Liver (tissue), 8 donors: ENCODE measurements at regions not wholly inside any gene's neighbourhood (a gene's known extent, or its start where the extent isn't known, plus 50 kb on each side); places are given as distances from the start of the nearest gene placed in this dataset.

Experiments used
- DNase-seq: peaks from one replicate; pipeline ENCODE4 v3.0.0-alpha.2; 2017; ENCODE audit warnings: low spot score
- H3K27ac ChIP-seq, 2 donors: one replicate each; pipeline ENCODE4 v1.7.0; 2013; ENCODE audit warnings: inconsistent platforms in 2 of 2, low read length in 2 of 2, control low read depth in 1 of 2, low read depth in 1 of 2, mild to moderate bottlenecking in 1 of 2
- H3K27me3 ChIP-seq, 4 donors: one replicate each; pipeline versions ENCODE4 v1.6.1 to v1.7.0; 2013; ENCODE audit warnings: low read length in 3 of 4, inconsistent platforms in 1 of 4, mild to moderate bottlenecking in 1 of 4, moderate library complexity in 1 of 4; ENCODE audit not compliant: control insufficient read depth in 4 of 4, insufficient read depth in 4 of 4
- H3K36me3 ChIP-seq, 4 donors: one replicate each; pipeline versions ENCODE4 v1.6.1 to v1.7.0; 2013; ENCODE audit warnings: low read length in 3 of 4, mild to moderate bottlenecking in 3 of 4, low read depth in 1 of 4, moderate library complexity in 1 of 4; ENCODE audit not compliant: control insufficient read depth in 4 of 4, insufficient read depth in 3 of 4
- H3K4me1 ChIP-seq, 4 donors: one replicate each; pipeline versions ENCODE4 v1.6.1 to v1.7.0; 2013; ENCODE audit warnings: low read length in 3 of 4, mild to moderate bottlenecking in 3 of 4, moderate library complexity in 1 of 4; ENCODE audit not compliant: control insufficient read depth in 4 of 4, insufficient read depth in 4 of 4
- H3K4me3 ChIP-seq, 3 donors: one replicate each; pipeline versions ENCODE4 v1.6.1 to v1.7.0; 2013; ENCODE audit warnings: low read length in 3 of 3, control low read depth in 1 of 3, low read depth in 1 of 3, mild to moderate bottlenecking in 1 of 3
- H3K9ac ChIP-seq, 2 donors: one replicate each; pipeline ENCODE4 v1.7.0; 2013; ENCODE audit warnings: low read length in 2 of 2, mild to moderate bottlenecking in 2 of 2, moderate library complexity in 2 of 2, control low read depth in 1 of 2, low read depth in 1 of 2
- H3K9me3 ChIP-seq, 4 donors: one replicate each; pipeline versions ENCODE4 v1.6.1 to v1.7.0; 2013; ENCODE audit warnings: low read length in 3 of 4; ENCODE audit not compliant: control insufficient read depth in 4 of 4
- ATF3 ChIP-seq: IDR thresholded peaks from 2 replicates; pipeline ENCODE4 v1.6.1; 2016; ENCODE audit warnings: antibody characterized with exemption
- CTCF ChIP-seq: fragments of 150-350 bp; IDR thresholded peaks from 2 replicates; pipeline ENCODE4 v1.5.1; 2017; ENCODE audit warnings: improper control_type of control experiment, low read depth, low read length; ENCODE audit not compliant: missing input control
- EGR1 ChIP-seq, 2 donors: IDR thresholded peaks; 2 replicates each; pipeline ENCODE4 v1.6.1; 2016 to 2018; ENCODE audit warnings: antibody characterized with exemption in 2 of 2, low read depth in 2 of 2
- FOXA1 ChIP-seq: IDR thresholded peaks from 2 replicates; pipeline ENCODE4 v1.6.1; 2016; ENCODE audit warnings: antibody characterized with exemption
- FOXA2 ChIP-seq: IDR thresholded peaks from 2 replicates; pipeline ENCODE4 v1.6.1; 2016; ENCODE audit warnings: antibody characterized with exemption
- GABPA ChIP-seq, 2 donors: IDR thresholded peaks in 1 of 2; conservative IDR thresholded peaks in 1 of 2; 2 replicates each; pipeline ENCODE4 v1.6.1; 2016; ENCODE audit warnings: antibody characterized with exemption in 2 of 2, mild to moderate bottlenecking in 1 of 2, moderate library complexity in 1 of 2
- HNF4A ChIP-seq, 2 donors: conservative IDR thresholded peaks; 2 replicates each; pipeline ENCODE4 v1.6.1; 2016; ENCODE audit warnings: antibody characterized with exemption in 2 of 2, mild to moderate bottlenecking in 2 of 2
- HNF4G ChIP-seq: IDR thresholded peaks from 2 replicates; pipeline ENCODE4 v1.6.1; 2016; ENCODE audit warnings: antibody characterized with exemption
- JUND ChIP-seq, 2 donors: IDR thresholded peaks; 2 replicates each; pipeline ENCODE4 v1.6.1; 2016; ENCODE audit warnings: antibody characterized with exemption in 2 of 2
- MAX ChIP-seq: IDR thresholded peaks from 2 replicates; pipeline ENCODE4 v1.6.1; 2016; ENCODE audit warnings: antibody characterized with exemption
- NR2F2 ChIP-seq: IDR thresholded peaks from 2 replicates; pipeline ENCODE4 v1.6.1; 2016; ENCODE audit warnings: antibody characterized with exemption
- RAD21 ChIP-seq, 2 donors: IDR thresholded peaks; 2 replicates each; pipeline ENCODE4 v1.6.1; 2016; ENCODE audit warnings: antibody characterized with exemption in 2 of 2, mild to moderate bottlenecking in 2 of 2
- REST ChIP-seq: IDR thresholded peaks from 2 replicates; pipeline ENCODE4 v1.6.1; 2016; ENCODE audit warnings: antibody characterized with exemption, mild to moderate bottlenecking
- RXRA ChIP-seq, 2 donors: IDR thresholded peaks; 2 replicates each; pipeline ENCODE4 v1.6.1; 2017 to 2018; ENCODE audit warnings: antibody characterized with exemption in 2 of 2, mild to moderate bottlenecking in 1 of 2
- SP1 ChIP-seq: IDR thresholded peaks from 2 replicates; pipeline ENCODE4 v1.6.1; 2018; ENCODE audit warnings: antibody characterized with exemption, mild to moderate bottlenecking
- TAF1 ChIP-seq: conservative IDR thresholded peaks from 2 replicates; pipeline ENCODE4 v1.6.1; 2016; ENCODE audit warnings: antibody characterized with exemption, mild to moderate bottlenecking
- YY1 ChIP-seq: IDR thresholded peaks from 2 replicates; pipeline ENCODE4 v1.6.1; 2016; ENCODE audit warnings: antibody characterized with exemption, mild to moderate bottlenecking
- ZBTB33 ChIP-seq: IDR thresholded peaks from 2 replicates; pipeline ENCODE4 v1.6.1; 2016; ENCODE audit warnings: antibody characterized with exemption
- WGBS: extraction: QIAGEN DNeasy Blood & Tissue Kit; methylation state at CpG from one replicate; pipeline ENCODE4 v1.1.7; 2013; 5-methylcytosine and 5-hydroxymethylcytosine counted together
- donor health status: healthy.
- donor health status: healthy.
- donor health status: healthy.
- donor health status: healthy.
- donor health status: healthy.

GRCh38 chr7:94266238-94266644 lies 128.5 kb upstream of the COL1A2 start:
- Histone ChIP-seq H3K4me3 (no peak overlapping the region), H3K4me1 (no peaks in the 10 kb centered on the region), H3K9me3 (no peaks in the 10 kb centered on the region), H3K9ac (no peak overlapping the region), H3K27ac (no peak overlapping the region), H3K36me3 (no peaks in the 10 kb centered on the region), H3K27me3 (no peaks in the 10 kb centered on the region)
- WGBS, result 46% methylated on average over 3 of the region's 3 CpGs
- TF ChIP-seq FOXA1 (no peak), ATF3 (no peak), YY1 (no peak), SP1 (no peak), CTCF (no peak), TAF1 (no peak), RAD21 (IDR thresholded peaks at IDR 0.05) (no peak), EGR1 (IDR thresholded peaks at IDR 0.05; ENCODE audit: low read depth in 2 of 2) (no peak), GABPA (IDR thresholded peaks at IDR 0.05 in 1 of 2, conservative IDR thresholded peaks at IDR 0.05 in 1 of 2) (no peak), ZBTB33 (no peak), FOXA2 (no peak), HNF4A (conservative IDR thresholded peaks at IDR 0.05) (peak; percentile 31 to 38), RXRA (IDR thresholded peaks at IDR 0.05) (peak in 1 of 2 donors; percentile 44), JUND (IDR thresholded peaks at IDR 0.05) (no peak), MAX (no peak), HNF4G (no peak)
- no peak for DNase-seq

GRCh38 chr7:94270772-94271171 lies 123.9 kb upstream of the COL1A2 start:
- Histone ChIP-seq H3K9me3 (no peaks in the 10 kb centered on the region), H3K4me1 (no peaks in the 10 kb centered on the region), H3K27me3 (peaks cover 0 to 3% (median 0%) of the 10 kb centered on the region in 4 donors), H3K4me3 (no peak overlapping the region), H3K9ac (no peak overlapping the region), H3K27ac (no peak overlapping the region), H3K36me3 (no peaks in the 10 kb centered on the region)
- 75% methylated on average over 1 of the region's 1 CpG for WGBS
- no peak for DNase-seq
- TF ChIP-seq ATF3 (no peak), JUND (IDR thresholded peaks at IDR 0.05) (no peak), YY1 (no peak), RXRA (IDR thresholded peaks at IDR 0.05) (no peak), GABPA (IDR thresholded peaks at IDR 0.05 in 1 of 2, conservative IDR thresholded peaks at IDR 0.05 in 1 of 2) (no peak), REST (no peak), CTCF (no peak), FOXA1 (no peak), RAD21 (IDR thresholded peaks at IDR 0.05) (no peak), HNF4G (no peak), SP1 (no peak), TAF1 (no peak), HNF4A (conservative IDR thresholded peaks at IDR 0.05) (no peak), FOXA2 (no peak), MAX (no peak), EGR1 (IDR thresholded peaks at IDR 0.05; ENCODE audit: low read depth in 2 of 2) (no peak), ZBTB33 (no peak), NR2F2 (no peak)
